Naive B cell (primary cell): ENCODE measurements at regions not wholly inside any gene's neighbourhood (a gene's known extent, or its start where the extent isn't known, plus 50 kb on each side); places are given as distances from the start of the nearest gene placed in this dataset.

Experiments used
- ATAC-seq, 2 donors: fragments of 150-1000 bp; cut with Tn5 transposase; 2 replicates each; pipeline ENCODE4 v1.10.0; 2021; ENCODE audit warnings: low read depth in 2 of 2, mild to moderate bottlenecking in 2 of 2, moderate library complexity in 2 of 2
- DNase-seq: peaks from one replicate; pipeline ENCODE4 v3.0.0; 2022
- H3K27ac Mint-ChIP-seq, 6 donors: one replicate each; pipeline ENCODE4 v1.8.0; 2020 to 2022; ENCODE audit warnings: mild to moderate bottlenecking in 6 of 6, mixed read lengths in 6 of 6, moderate library complexity in 5 of 6, inconsistent platforms in 2 of 6
- H3K27me3 Mint-ChIP-seq, 3 donors: one replicate each; pipeline ENCODE4 v1.8.0; 2021 to 2022; ENCODE audit warnings: mixed read lengths in 3 of 3, mild to moderate bottlenecking in 1 of 3
- H3K36me3 Mint-ChIP-seq, 2 donors: one replicate each; pipeline ENCODE4 v1.8.0; 2020 to 2022; ENCODE audit warnings: mixed read lengths in 2 of 2, inconsistent platforms in 1 of 2, mild to moderate bottlenecking in 1 of 2
- H3K4me1 Mint-ChIP-seq, 3 donors: one replicate each; pipeline ENCODE4 v1.8.0; 2020 to 2022; ENCODE audit warnings: mixed read lengths in 3 of 3, inconsistent platforms in 1 of 3, mild to moderate bottlenecking in 1 of 3, moderate library complexity in 1 of 3
- H3K4me3 Mint-ChIP-seq, 8 donors: one replicate each; pipeline ENCODE4 v1.8.0; 2020 to 2022; ENCODE audit warnings: mild to moderate bottlenecking in 8 of 8, mixed read lengths in 8 of 8, moderate library complexity in 8 of 8, inconsistent platforms in 2 of 8
- H3K9me3 Mint-ChIP-seq, 7 donors: one replicate each; pipeline ENCODE4 v1.8.0; 2020 to 2022; ENCODE audit warnings: mixed read lengths in 7 of 7, mild to moderate bottlenecking in 5 of 7, inconsistent platforms in 2 of 7, moderate library complexity in 1 of 7

DNA sequence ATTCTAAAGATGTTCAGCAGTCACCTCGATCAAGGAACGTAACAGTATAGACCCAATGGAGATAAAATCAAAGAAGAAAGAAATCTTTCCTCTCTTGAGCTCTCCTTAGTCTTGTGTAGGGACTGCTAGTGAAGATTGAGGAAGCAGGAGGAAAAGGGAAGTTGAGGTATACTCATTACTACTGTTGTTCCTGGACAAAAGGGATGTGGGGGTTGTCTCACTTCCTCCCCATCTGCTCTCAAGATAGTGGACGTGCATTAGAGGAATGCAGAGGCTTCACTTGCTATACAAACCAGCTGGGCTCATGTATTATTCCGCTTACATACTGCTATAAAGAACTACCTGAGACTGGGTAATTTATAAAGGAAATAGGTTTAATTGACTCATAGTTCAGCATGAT is 208.9 kb upstream of the ARHGEF9 start:
- Mint-ChIP-seq H3K4me1 (no peaks in the 10 kb centered on the region), H3K4me3 (no peak overlapping the region), H3K27me3 (no peaks in the 10 kb centered on the region), H3K36me3 (no peaks in the 10 kb centered on the region), H3K9me3 (peaks cover 0 to 18% (median 8%) of the 10 kb centered on the region in 7 donors), H3K27ac (no peak overlapping the region)
- ATAC-seq: no peak
- no peak for DNase-seq

DNA sequence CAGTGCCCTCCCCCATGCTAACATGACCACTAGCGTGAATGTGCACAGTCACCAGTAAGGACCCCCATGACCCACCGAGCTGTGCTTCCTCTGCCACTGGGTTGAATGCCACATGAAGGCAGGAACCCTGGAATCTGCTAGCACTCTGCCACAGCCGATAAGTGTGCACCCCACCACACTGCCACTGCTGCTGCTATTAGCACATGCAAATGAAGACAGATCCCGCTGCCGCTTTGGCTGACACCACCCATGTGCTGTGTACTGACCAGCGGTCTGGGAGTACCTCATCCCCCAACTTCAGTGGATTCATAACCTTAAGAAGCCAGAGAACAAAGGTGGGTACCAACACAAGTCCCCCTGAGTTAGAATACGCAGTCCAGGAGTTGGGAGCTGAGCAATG is 200.9 kb upstream of the ARHGEF9 start:
- Mint-ChIP-seq H3K4me1 (no peaks in the 10 kb centered on the region), H3K4me3 (no peak overlapping the region), H3K9me3 (peaks cover 3 to 26% (median 19%) of the 10 kb centered on the region in 7 donors), H3K27ac (no peak overlapping the region), H3K27me3 (no peaks in the 10 kb centered on the region), H3K36me3 (no peaks in the 10 kb centered on the region)
- ATAC-seq (no peak), DNase-seq (no peak)

DNA sequence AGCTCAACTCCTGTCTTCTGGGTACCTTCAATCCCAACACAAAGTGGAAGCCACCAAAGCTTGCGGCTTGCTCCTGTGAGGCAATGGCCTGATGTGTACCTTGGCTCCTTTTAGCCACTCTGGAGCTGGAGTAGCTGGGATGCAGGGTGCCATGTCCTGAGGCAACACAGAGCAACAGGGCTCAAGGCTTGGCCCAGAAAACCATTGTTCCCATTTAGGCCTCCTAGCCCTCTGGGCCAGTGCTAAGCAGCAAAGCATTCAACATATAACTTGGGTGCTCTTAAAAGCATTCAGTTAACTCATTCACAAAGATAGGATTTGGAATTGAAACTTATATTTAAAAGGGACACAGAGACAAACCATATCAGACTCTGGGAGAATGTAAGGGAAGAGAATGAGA is 194.5 kb upstream of the ARHGEF9 start:
- Mint-ChIP-seq H3K27me3 (no peaks in the 10 kb centered on the region), H3K4me3 (no peak overlapping the region), H3K27ac (no peak overlapping the region), H3K36me3 (peaks cover 0 to 7% of the 10 kb centered on the region in 2 donors), H3K9me3 (peaks cover 5 to 37% (median 14%) of the 10 kb centered on the region in 7 donors), H3K4me1 (no peaks in the 10 kb centered on the region)
- ATAC-seq (no peak), DNase-seq (no peak)

DNA sequence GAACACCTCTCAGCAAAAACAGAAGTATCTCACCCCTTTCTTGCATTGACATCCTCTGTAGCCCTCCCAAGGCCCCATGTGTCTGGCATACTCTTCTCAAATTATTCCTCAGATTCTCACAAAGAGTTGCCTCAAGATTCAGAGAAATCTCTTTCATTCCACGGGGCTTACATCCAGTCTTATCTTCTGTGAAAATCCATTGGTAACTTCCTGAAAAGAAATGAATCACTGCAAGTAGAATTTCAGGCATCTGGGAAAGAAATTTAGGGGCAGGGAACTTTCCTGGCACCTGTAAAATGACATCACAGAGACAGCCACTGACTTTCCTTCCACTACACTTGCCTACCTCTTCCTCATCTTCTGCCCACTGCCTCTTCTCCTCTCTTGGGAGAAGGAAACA is 182.5 kb upstream of the ARHGEF9 start:
- H3K27me3 Mint-ChIP-seq: no peaks in the 10 kb centered on the region
- no peak for DNase-seq
- H3K4me3 Mint-ChIP-seq: no peak overlapping the region
- peaks cover 0 to 11% (median 4%) of the 10 kb centered on the region in 7 donors for H3K9me3 Mint-ChIP-seq
- no peaks in the 10 kb centered on the region for H3K4me1 Mint-ChIP-seq
- H3K27ac Mint-ChIP-seq: no peak overlapping the region
- no peaks in the 10 kb centered on the region for H3K36me3 Mint-ChIP-seq
- no peak for ATAC-seq

DNA sequence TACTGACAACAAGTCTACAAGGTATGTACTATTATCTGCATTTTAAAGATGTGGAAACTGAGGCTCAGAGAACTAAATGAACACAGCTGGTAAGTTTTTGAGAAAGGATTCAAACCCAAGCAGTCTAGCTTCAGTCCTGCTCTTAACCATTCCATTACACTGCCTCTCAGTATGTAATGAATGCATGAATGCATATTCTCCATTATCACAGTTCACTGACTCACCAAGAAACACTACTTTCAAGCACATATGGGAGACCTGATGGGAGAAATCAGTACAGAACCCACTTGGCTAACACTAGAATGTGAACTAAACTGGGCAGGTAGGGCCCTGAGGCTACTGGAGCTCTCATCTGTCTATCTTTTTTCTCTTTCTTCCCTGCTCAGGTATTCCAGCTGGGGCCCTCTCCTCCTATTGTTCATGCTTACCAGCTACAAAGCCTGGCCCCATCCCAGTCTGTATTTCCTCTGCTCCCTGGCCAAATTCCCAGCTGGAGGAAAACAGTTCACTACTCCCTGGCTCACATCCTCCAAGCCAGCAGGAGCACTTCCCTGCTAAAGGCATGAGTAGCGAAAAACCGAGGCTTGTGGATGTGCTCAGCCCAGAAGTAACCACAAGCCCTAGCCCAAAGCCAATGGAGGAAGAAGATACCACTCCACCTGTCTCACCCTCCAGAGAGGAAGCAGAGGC is 178.2 kb upstream of the ARHGEF9 start:
- no peaks in the 10 kb centered on the region for H3K27me3 Mint-ChIP-seq
- no peak for DNase-seq
- no peak for ATAC-seq
- no peak overlapping the region for H3K4me3 Mint-ChIP-seq
- H3K27ac Mint-ChIP-seq: peak overlapping the region in 1 of 6 donors; percentile 83
- peaks cover 0 to 23% (median 12%) of the 10 kb centered on the region in 7 donors for H3K9me3 Mint-ChIP-seq
- no peaks in the 10 kb centered on the region for H3K4me1 Mint-ChIP-seq
- peaks cover 0 to 7% of the 10 kb centered on the region in 2 donors for H3K36me3 Mint-ChIP-seq

DNA sequence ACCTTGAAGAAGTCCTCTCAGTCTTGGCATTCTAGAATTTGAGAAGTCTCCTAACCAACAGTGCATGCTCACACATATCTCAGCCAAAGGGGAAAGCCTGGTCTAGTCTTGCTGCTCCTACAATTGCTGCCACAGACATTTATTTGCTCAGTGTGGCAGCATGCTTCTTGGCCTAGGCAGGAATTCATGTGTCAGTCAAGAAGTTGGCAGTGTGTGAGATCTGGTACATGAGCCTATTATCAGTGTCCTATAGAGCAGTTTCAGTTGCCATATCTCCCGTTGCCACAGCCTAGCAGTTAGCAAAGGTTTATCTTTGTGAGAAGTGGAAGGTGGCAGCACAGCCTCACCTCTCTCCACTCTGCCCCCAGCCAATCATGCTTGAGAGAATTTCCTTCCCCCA is 176.9 kb upstream of the ARHGEF9 start:
- Mint-ChIP-seq H3K4me1 (no peaks in the 10 kb centered on the region), H3K27me3 (no peaks in the 10 kb centered on the region), H3K4me3 (no peak overlapping the region), H3K9me3 (peaks cover 2 to 28% (median 13%) of the 10 kb centered on the region in 7 donors), H3K27ac (no peak overlapping the region), H3K36me3 (peaks cover 0 to 12% of the 10 kb centered on the region in 2 donors)
- DNase-seq: no peak
- no peak for ATAC-seq

DNA sequence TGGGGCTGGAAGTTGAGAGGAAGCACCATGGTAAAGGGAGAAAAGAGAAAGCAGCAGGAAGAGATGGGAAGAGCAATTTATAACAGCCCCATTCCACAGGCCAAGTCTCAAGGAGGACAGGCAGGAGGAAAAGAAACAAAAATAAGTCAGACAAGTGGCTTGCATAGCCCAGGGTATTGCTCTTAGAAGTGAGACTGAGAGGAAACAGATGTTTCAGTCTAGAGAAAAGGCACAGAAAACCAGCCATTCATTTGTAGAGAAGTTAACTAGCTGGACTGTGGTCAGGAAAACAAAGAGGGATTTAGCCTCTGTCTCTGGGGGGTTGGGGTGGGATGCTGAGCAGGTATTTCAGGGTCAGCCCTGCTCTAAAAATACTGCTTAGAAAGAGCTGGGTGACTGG is 175.0 kb upstream of the ARHGEF9 start:
- no peak overlapping the region for H3K4me3 Mint-ChIP-seq
- peaks cover 0 to 12% of the 10 kb centered on the region in 2 donors for H3K36me3 Mint-ChIP-seq
- H3K27ac Mint-ChIP-seq: peak overlapping the region in 1 of 6 donors; percentile 41
- no peaks in the 10 kb centered on the region for H3K27me3 Mint-ChIP-seq
- H3K9me3 Mint-ChIP-seq: peaks cover 3 to 25% (median 13%) of the 10 kb centered on the region in 7 donors
- H3K4me1 Mint-ChIP-seq: no peaks in the 10 kb centered on the region
- ATAC-seq: no peak
- DNase-seq: no peak

DNA sequence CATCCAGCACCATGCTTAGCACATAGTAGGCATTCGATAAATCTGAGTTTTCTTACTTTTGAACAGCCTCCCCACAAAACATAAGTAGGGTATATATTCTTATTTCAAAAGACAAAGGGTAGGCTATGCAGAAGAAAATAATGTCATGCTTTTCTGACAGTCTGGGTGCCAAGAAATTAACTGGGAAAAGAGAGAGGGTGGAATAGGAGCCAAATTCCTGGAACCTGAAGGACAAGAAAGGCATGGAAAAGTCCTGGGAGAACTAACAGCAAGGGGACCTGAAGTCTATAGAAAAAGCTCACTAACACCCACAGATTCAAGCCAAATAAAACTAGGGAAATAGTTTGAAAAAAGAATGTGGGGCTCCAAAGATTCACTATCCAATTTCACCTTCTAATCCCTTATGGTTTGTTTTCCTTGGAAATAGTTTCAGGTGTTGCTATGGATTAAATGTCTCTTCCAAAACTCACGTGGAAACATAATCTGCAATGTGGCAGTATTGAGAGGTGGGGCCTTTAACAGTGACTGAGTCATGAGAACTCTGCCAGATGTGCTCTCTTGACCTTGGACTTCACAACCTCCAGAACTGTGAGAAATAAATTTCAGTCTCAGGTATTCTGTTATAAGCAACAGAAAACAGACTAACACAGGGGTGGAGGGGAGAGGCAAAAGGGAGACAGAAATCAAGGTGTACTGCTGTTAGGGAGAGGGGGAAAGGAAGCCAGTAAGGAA is 173.3 kb upstream of the ARHGEF9 start:
- H3K36me3 Mint-ChIP-seq: peaks cover 0 to 12% of the 10 kb centered on the region in 2 donors
- DNase-seq (no peak), ATAC-seq (no peak)
- H3K9me3 Mint-ChIP-seq: peaks cover 4 to 33% (median 23%) of the 10 kb centered on the region in 7 donors
- H3K4me1 Mint-ChIP-seq: no peaks in the 10 kb centered on the region
- no peak overlapping the region for H3K27ac Mint-ChIP-seq
- H3K4me3 Mint-ChIP-seq: no peak overlapping the region
- H3K27me3 Mint-ChIP-seq: no peaks in the 10 kb centered on the region

DNA sequence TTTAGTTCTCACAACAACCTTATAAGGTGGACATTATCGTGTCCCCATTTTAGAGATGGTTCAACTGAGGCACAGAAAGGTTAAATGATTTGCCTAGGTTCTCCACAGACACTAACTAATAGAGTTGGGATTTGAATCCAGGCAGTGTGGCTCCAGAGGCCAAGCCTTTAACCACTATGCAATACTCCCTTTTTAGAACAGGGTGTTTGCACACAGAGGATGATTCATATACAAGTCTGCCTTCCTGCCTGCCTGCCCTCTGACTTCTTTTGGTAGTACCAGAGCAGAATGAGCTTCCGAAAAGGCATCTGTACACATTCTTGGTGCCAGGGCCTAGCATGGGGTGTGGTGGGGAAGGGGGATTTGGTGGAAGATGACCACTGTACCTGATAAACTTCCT is 150.8 kb upstream of the ARHGEF9 start:
- no peaks in the 10 kb centered on the region for H3K4me1 Mint-ChIP-seq
- H3K27ac Mint-ChIP-seq: no peak overlapping the region
- no peak for ATAC-seq
- no peaks in the 10 kb centered on the region for H3K27me3 Mint-ChIP-seq
- no peaks in the 10 kb centered on the region for H3K36me3 Mint-ChIP-seq
- peaks cover 0 to 20% (median 11%) of the 10 kb centered on the region in 7 donors for H3K9me3 Mint-ChIP-seq
- no peak for DNase-seq
- H3K4me3 Mint-ChIP-seq: no peak overlapping the region

DNA sequence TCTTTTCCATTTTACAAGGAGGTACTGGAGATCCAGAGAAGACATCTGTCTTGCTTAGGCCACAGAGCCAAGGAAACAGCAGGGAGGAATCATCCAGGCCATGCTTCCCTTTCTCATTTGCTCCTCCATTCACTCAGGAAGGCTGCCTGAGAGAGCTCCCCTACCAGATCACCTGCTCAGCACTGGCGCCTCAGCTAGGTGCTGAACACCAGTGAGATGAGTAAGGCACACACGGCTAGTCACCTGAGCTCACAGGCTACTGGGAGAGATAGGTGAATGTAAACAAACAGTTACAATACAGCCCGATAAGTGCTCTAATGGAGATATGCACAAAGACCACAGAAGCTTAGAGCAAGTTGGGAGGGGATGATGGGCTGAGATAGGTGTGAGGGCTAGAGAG is 149.8 kb upstream of the ARHGEF9 start:
- ATAC-seq (no peak), DNase-seq (no peak)
- H3K36me3 Mint-ChIP-seq: no peaks in the 10 kb centered on the region
- H3K9me3 Mint-ChIP-seq: peaks cover 0 to 16% (median 9%) of the 10 kb centered on the region in 7 donors
- no peaks in the 10 kb centered on the region for H3K27me3 Mint-ChIP-seq
- no peak overlapping the region for H3K27ac Mint-ChIP-seq
- no peak overlapping the region for H3K4me3 Mint-ChIP-seq
- no peaks in the 10 kb centered on the region for H3K4me1 Mint-ChIP-seq

DNA sequence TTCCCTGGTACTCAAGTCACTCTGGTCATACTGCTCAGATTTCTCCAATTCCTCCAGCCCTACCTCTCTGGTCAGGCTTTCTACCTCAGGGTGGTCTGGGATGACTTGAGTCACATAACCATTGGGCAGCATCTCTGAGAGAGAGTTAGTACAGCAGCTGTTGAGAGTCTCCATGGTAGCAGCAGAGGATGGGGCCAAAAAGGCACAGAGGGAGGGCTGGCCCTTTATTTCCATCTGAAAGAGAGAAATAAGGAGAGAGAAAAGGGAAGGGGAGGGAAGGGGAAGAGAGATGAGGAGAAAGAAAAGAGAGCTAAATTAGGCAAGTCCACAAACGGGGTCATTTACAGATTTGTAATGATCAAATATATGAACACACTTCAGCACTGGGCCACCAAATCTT is 149.1 kb upstream of the ARHGEF9 start:
- ATAC-seq (no peak), DNase-seq (no peak)
- no peaks in the 10 kb centered on the region for H3K27me3 Mint-ChIP-seq
- no peaks in the 10 kb centered on the region for H3K4me1 Mint-ChIP-seq
- no peak overlapping the region for H3K4me3 Mint-ChIP-seq
- no peak overlapping the region for H3K27ac Mint-ChIP-seq
- no peaks in the 10 kb centered on the region for H3K36me3 Mint-ChIP-seq
- H3K9me3 Mint-ChIP-seq: peaks cover 0 to 13% (median 6%) of the 10 kb centered on the region in 7 donors

DNA sequence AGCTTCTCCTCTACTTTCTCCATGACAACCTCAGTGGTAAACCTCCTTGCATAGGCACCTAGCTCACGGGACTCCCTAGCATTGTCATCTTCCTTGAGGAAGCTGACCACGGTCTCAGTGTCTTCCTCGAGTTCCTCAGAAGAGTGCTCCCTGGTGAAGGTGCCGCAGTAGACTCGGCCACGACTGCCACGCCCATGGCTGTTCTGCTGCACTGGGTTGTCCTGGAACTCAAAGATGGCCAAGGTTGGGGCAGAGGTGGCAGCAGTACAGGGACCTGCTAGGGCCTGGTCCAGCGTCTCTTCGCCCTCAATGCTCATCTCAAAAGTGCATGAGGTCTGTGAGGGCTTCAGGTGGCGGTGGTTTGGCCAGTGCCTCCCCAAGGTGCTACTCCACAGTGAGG is 147.9 kb upstream of the ARHGEF9 start:
- H3K4me3 Mint-ChIP-seq: no peak overlapping the region
- DNase-seq: no peak
- ATAC-seq: no peak
- H3K27ac Mint-ChIP-seq: no peak overlapping the region
- no peaks in the 10 kb centered on the region for H3K36me3 Mint-ChIP-seq
- no peaks in the 10 kb centered on the region for H3K4me1 Mint-ChIP-seq
- peaks cover 2 to 14% (median 8%) of the 10 kb centered on the region in 7 donors for H3K9me3 Mint-ChIP-seq
- H3K27me3 Mint-ChIP-seq: no peaks in the 10 kb centered on the region

DNA sequence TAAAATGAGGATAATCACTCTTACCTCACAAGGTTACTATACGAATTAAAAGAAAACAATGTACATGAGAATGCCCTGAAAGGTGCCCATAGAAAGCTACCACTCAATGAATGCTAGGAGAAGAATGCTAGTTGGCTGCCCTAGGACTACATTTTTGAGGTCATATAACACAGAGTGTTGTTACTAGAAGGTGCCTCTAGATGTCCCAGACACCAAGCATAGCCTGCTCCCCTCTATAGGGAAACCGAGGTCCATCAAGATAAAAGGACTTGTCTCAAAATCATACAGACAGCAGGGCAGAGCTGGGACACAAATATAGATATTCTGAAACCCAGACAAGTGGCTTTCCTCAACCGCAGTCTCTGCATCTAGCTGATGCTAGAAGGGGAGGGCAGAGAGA is 147.0 kb upstream of the ARHGEF9 start:
- DNase-seq: no peak

DNA sequence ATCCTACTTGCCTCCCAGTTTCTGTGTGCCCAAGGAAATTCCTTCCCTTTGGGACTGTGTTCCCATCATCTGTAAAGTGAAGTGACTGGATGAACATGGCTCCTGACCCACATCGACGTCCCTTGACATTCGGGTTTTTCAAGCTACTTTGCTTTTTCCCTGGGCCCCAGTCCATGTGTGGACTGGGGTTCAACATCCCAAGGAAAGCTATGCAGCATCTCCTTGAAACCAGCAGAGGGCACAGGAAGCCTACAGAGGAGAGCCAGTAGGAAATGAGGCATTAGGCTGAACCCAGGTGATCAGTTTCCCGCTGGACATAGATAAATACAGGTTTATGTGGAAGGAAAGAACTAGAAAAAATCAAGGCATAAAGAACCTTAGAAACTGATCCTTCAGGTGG is 145.1 kb upstream of the ARHGEF9 start:
- Mint-ChIP-seq H3K9me3 (peaks cover 0 to 14% (median 6%) of the 10 kb centered on the region in 7 donors), H3K4me3 (no peak overlapping the region), H3K4me1 (no peaks in the 10 kb centered on the region), H3K27ac (no peak overlapping the region), H3K27me3 (no peaks in the 10 kb centered on the region), H3K36me3 (no peaks in the 10 kb centered on the region)
- DNase-seq: no peak
- no peak for ATAC-seq

More for the DNA sequence above, 147.0 kb upstream of the ARHGEF9 start:
- H3K27me3 Mint-ChIP-seq: no peaks in the 10 kb centered on the region
- no peak for ATAC-seq
- H3K4me3 Mint-ChIP-seq: no peak overlapping the region
- H3K36me3 Mint-ChIP-seq: no peaks in the 10 kb centered on the region
- no peaks in the 10 kb centered on the region for H3K4me1 Mint-ChIP-seq
- H3K27ac Mint-ChIP-seq: no peak overlapping the region
- peaks cover 2 to 14% (median 8%) of the 10 kb centered on the region in 7 donors for H3K9me3 Mint-ChIP-seq
